Iris pigment epithelial cell (primary cell): ENCODE measurements at regions not wholly inside any gene's neighbourhood (a gene's known extent, or its start where the extent isn't known, plus 50 kb on each side); places are given as distances from the start of the nearest gene placed in this dataset.
A peak's percentile ranks its signal among the peaks of the same experiment; 100 is the strongest.

Experiments
- DNase-seq: peaks from one replicate; pipeline ENCODE4 v3.0.0-alpha.2; 2011; ENCODE audit warnings: low read depth

DNA sequence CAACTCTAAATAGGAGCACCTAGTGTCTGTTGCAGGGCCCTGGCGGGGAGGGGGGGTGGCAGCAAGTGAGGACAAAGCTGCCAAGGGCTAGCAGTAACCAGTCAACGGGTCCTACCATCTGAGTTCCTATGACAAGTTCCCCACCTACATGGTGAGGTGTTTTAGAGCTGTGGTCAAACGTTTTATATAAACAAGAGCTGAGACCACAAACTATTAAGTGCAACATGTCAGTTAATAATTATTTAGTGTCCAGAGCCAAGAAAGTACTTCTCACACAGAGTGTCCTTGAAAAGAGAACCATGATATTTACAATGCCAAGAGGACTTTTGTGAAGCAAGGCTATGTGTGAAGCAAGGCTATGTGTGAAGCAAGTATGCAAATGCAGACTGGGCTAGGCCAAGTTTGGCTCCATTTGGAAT, 434.7 kb downstream of the TNS3 start:
- DNase-seq, result peak; percentile 77

- DNase-seq, result no peak
These were observed 435.9 kb downstream of the TNS3 start for GRCh38 chr7:47145982-47146381.

DNA sequence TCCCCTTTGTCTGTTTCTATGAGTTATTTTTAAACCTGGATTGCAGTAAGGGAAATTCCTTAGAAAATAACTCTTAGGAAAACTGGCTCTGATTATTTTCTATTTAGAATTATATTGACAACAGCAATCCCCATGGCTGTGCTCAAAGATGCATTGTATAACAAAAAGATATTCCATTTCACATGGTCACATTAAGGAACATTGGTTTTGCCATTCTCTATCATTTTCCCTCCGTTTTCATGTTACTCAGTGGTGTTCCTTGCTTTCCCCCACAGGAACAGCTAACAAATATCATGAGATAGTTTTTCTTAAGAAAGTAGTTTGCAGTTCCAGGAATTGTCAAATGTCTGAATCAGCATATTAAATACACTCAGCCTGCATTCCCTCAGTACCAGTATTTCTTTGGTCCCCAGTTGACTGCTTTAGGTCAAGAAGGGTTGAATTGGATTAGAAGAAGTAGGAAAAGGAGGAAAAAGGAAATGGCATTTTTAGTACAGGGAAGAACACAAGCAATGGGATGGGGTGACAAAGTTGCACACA, 436.7 kb downstream of the TNS3 start:
- DNase-seq, result no peak

GRCh38 chr7:47143339-47143738, 438.6 kb downstream of the TNS3 start:
- peak; percentile 80 for DNase-seq

DNA sequence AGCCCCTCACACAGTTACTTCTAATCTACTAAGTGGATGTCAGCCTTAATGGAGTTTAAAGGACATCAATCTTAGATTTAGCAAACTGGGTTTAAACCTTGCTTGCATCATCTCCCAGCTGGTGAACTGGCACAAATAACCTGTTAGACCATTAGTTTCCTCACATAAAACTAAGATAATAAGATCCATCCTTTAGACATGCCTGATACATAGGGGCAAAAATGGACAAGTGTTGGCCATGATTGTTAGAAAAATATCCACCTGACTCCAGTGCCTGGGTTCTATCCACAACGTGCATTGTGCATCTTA, 439.1 kb downstream of the TNS3 start:
- DNase-seq, result no peak

DNA sequence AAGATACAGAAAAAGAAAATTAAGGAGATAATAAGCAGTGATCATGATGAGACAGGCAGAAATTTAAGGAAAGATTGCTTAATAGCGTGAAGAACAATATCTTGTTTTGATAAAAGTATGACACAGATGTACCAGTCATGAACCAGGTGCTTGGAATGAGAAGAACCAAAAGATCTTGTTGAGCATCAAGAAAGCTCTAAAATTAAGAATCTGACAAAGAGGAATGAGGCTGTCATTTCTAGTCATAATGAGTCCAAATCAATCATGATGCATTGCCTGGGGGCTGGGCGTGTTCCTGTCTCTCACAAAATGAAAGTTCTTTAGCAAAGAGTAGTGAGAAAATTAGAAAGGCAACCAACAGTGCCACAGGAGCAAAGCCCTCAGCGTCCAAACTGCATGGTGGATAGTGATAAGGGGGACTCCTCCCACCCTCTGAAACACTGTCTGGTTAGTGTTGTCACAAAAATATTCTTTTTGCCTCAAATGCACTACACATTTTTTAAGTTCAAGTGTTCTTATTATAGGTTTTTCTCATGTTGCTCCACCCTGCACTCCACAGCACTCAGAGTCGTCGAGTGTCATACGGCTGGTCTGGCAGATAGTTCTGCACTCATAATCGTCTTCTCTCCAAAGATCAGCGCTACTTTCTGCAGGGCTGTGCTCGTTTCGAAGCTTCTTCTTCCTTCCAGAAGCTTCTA, 439.6 kb downstream of the TNS3 start:
- peak; percentile 25 for DNase-seq

DNA sequence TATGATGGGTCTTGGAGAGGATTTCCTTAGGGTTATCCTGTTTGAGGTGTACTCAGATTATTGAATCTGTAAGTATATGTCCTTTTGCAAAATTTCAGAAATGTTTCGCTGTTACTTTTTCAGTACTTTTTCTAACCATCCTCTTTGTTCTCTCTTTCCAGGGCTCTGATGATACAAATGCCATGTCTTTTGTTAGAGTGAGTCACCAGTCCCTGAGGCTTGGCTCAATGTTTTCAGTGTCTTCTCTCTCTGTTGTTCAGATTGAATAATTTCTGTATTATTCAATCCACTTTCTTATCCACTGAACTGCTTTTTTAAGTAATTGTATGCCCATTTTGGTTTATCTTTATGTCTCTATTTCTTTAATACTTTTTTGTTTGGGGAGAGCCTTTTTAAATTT, 449.4 kb downstream of the TNS3 start:
- no peak for DNase-seq

GRCh38 chr7:47128700-47129099, 453.2 kb downstream of the TNS3 start:
- peak; percentile 20 for DNase-seq

GRCh38 chr7:47125529-47125928, 456.4 kb downstream of the TNS3 start:
- no peak for DNase-seq

GRCh38 chr7:47119261-47119865, 462.5 kb downstream of the TNS3 start:
- no peak for DNase-seq

- peak; percentile 44 for DNase-seq
These were observed 477.7 kb downstream of the TNS3 start for GRCh38 chr7:47104206-47104549.

- DNase-seq, result no peak
These were observed 478.3 kb downstream of the TNS3 start for GRCh38 chr7:47103498-47104205.

- DNase-seq, result no peak
These were observed 479.5 kb downstream of the TNS3 start for GRCh38 chr7:47102331-47102841.

DNA sequence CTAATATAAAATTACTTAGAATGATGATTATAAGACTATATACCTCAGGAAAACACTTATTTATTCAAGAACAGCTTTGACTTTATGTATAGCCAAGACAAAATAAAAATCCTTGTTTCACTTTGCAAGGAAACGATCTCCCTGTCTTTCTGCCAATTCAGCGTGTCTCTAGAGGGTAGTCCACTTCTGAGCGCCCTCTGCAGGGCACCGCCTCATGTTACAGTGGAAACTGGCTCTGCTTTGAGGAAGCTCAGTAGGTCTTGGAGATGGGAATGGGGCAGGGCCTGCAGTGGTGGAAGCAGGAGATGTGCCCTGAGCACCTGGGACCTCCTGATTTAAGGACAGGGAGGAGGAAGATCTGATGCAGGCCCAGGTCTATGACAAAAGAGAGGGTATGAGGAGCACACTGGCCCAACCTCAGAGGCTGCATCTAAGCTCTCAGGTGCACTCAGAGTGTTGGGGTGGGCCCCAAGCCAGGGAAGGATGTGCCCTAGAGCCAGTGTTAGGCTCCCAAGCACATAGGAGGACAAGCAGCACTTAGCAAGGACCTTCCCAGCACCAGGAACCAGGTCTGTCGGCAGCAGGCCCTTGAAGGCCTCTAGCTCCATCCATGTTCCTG, 481.0 kb downstream of the TNS3 start:
- DNase-seq, result peak; percentile 79

GRCh38 chr7:47100148-47100816, 481.6 kb downstream of the TNS3 start:
- DNase-seq, result no peak

DNA sequence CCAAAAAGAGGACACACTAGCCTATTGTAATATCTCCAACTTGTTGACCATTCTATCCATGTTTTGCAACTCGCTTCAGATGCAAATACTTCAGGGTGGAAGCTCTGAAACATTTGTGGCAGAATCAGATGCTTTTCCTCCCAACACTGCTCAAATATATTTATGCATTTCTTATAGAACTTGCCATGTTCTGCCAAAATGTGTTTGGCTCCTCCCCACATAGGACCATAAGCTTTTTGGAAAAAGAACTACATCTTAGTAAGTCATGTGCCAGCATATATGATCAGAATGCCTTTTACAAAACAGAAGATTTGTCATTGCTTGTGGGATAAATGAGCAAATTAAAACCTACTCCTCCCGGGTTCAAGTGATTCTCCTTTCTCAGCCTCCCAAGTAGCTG, 484.5 kb downstream of the TNS3 start:
- DNase-seq, result no peak

DNA sequence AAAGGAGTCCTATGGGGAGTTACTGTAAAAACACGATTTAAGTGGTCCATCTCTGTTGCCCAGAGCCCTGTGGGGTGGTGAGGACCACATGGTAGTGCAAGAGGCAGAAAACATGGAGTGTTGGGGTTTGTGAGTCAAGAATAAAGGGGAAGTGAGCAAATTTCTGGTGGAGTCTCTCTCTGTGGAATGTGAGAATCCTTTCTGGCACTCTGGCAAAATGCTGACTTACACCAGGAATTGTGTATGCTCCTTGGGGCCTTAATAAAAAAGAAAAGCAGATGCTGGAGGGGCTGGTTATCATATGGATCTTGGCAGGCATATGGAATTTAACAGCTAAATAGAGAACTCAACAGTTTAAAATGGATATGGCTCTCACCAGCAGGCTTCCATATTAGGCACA, 486.0 kb downstream of the TNS3 start:
- no peak for DNase-seq

GRCh38 chr7:47094462-47094861, 487.4 kb downstream of the TNS3 start:
- DNase-seq, result no peak

GRCh38 chr7:47093320-47094234, 488.3 kb downstream of the TNS3 start:
- peak; percentile 63 for DNase-seq

DNA sequence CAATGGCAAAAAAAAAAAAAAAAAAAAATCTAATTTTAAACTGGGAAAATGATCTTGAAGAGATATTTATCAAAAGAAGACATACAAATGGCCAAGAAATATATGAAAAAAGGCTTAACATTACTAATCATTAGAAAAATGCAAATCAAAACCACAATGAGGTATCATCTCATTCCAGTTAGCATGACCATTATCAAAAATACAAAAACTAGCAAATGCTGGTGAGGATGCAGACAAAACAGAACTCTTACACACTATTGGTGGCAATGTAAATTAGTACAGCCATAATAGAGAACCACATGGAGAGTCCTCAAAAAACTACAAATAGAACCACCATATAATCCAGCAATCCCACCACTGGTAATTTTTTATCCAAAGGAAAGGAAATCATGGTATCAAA, 489.6 kb downstream of the TNS3 start:
- peak; percentile 59 for DNase-seq

GRCh38 chr7:47091141-47091540, 490.8 kb downstream of the TNS3 start:
- DNase-seq, result peak; percentile 87
